ENCODE measurements at regions not wholly inside any gene's neighbourhood (a gene's known extent, or its start where the extent isn't known, plus 50 kb on each side); places are given as distances from the start of the nearest gene placed in this dataset.

DNA sequence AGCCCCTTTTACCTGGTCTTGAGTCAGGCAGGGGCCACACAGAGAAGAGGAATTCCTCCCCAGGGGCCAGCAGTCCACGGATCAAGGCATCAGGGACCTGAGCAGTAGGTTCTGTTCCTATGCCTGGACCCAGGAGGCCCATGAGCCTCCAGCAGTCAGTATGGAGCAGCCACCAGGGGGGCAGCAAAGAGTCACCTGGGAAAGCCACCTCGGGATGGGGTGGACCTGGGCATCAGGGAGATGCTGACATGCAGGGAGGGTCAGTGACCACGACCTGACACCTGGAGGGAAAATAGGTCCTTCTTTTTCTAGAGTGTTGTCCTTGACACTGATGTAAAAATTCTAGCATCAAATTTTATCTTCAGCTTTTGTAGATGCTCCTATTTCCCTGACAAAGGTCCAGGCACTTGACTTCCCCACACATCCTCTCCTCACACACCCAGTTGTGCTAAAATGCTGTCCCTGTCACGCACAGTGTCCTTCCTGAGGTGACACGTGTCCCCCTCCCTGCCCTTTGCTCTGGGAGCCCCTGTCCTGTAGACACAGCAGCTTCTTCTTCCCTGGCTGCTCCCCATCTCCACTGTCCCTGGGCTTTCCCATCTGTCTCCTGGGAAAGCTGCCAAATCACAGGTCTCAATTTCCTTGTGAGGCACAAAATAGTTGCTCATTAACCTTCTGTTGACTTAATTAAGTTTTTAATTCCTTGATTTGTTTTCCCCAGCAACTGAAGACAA lies 70.0 kb upstream of the IGLL5 start:
- TF ChIP-seq, protein P1, sequence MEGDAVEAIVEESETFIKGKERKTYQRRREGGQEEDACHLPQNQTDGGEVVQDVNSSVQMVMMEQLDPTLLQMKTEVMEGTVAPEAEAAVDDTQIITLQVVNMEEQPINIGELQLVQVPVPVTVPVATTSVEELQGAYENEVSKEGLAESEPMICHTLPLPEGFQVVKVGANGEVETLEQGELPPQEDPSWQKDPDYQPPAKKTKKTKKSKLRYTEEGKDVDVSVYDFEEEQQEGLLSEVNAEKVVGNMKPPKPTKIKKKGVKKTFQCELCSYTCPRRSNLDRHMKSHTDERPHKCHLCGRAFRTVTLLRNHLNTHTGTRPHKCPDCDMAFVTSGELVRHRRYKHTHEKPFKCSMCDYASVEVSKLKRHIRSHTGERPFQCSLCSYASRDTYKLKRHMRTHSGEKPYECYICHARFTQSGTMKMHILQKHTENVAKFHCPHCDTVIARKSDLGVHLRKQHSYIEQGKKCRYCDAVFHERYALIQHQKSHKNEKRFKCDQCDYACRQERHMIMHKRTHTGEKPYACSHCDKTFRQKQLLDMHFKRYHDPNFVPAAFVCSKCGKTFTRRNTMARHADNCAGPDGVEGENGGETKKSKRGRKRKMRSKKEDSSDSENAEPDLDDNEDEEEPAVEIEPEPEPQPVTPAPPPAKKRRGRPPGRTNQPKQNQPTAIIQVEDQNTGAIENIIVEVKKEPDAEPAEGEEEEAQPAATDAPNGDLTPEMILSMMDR (IDR thresholded peaks at IDR 0.05): no peak
- no peak for TF ChIP-seq POLR2A (IDR thresholded peaks at IDR 0.05)
